Panc1 (cell line): ENCODE measurements at regions not wholly inside any gene's neighbourhood (a gene's known extent, or its start where the extent isn't known, plus 50 kb on each side); places are given as distances from the start of the nearest gene placed in this dataset.

Experiments used
- POLR2AphosphoS5 ChIP-seq: IDR thresholded peaks from 2 replicates; pipeline ENCODE4 v1.6.1; 2012; ENCODE audit warnings: mild to moderate bottlenecking, low read depth, low read length, moderate library complexity
- REST ChIP-seq, 2 experiments: IDR thresholded peaks; 2 replicates each; pipeline ENCODE4 v1.6.1; 2011 to 2012; ENCODE audit warnings: low read depth in 2 of 2, control low read depth in 1 of 2, low read length in 1 of 2, mild to moderate bottlenecking in 1 of 2, moderate library complexity in 1 of 2; ENCODE audit not compliant: insufficient read depth in 1 of 2
- SIN3A ChIP-seq: IDR thresholded peaks from 2 replicates; pipeline ENCODE4 v1.6.1; 2012; ENCODE audit warnings: low read depth, mild to moderate bottlenecking, low read length, moderate library complexity, borderline replicate concordance; ENCODE audit not compliant: insufficient read depth
- TF ChIP-seq, protein P1 (sequence below): fragments of 450-650 bp; IDR thresholded peaks from 2 replicates; pipeline ENCODE4 v1.5.1; 2017; ENCODE audit warnings: mild to moderate bottlenecking

- TF ChIP-seq POLR2AphosphoS5 = no peak
- TF ChIP-seq, protein P1, sequence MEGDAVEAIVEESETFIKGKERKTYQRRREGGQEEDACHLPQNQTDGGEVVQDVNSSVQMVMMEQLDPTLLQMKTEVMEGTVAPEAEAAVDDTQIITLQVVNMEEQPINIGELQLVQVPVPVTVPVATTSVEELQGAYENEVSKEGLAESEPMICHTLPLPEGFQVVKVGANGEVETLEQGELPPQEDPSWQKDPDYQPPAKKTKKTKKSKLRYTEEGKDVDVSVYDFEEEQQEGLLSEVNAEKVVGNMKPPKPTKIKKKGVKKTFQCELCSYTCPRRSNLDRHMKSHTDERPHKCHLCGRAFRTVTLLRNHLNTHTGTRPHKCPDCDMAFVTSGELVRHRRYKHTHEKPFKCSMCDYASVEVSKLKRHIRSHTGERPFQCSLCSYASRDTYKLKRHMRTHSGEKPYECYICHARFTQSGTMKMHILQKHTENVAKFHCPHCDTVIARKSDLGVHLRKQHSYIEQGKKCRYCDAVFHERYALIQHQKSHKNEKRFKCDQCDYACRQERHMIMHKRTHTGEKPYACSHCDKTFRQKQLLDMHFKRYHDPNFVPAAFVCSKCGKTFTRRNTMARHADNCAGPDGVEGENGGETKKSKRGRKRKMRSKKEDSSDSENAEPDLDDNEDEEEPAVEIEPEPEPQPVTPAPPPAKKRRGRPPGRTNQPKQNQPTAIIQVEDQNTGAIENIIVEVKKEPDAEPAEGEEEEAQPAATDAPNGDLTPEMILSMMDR = no peak
- TF ChIP-seq REST (IDR thresholded peaks at IDR 0.05; ENCODE audit: insufficient read depth in 1 of 2, low read depth in 2 of 2, low read length in 1 of 2) = no peak
- no peak for TF ChIP-seq SIN3A
Measured at GRCh38 chr20:46811224-46812084, 83.2 kb upstream of the EYA2 start.
